Endodermal cell (in vitro differentiated cells): ENCODE measurements at regions not wholly inside any gene's neighbourhood (a gene's known extent, or its start where the extent isn't known, plus 50 kb on each side); places are given as distances from the start of the nearest gene placed in this dataset.

Source experiments
- DNase-seq: peaks from one replicate; pipeline ENCODE4 v3.0.0-alpha.2; 2017
- H3K27ac ChIP-seq: 2 replicates; pipeline ENCODE4 v1.5.1; 2013; ENCODE audit warnings: mild to moderate bottlenecking, low read depth, low read length, moderate library complexity
- H3K27me3 ChIP-seq: 2 replicates; pipeline ENCODE4 v1.6.1; 2013; ENCODE audit warnings: mild to moderate bottlenecking, low read length, moderate library complexity; ENCODE audit not compliant: insufficient read depth, control insufficient read depth, poor library complexity, severe bottlenecking
- H3K36me3 ChIP-seq: 2 replicates; pipeline ENCODE4 v1.7.0; 2013; ENCODE audit warnings: mild to moderate bottlenecking, low read length, moderate library complexity; ENCODE audit not compliant: control insufficient read depth, insufficient read depth
- H3K4me1 ChIP-seq: one replicate; pipeline ENCODE4 v1.7.0; 2013; ENCODE audit warnings: low read length; ENCODE audit not compliant: control insufficient read depth, insufficient read depth
- H3K4me3 ChIP-seq: 2 replicates; pipeline ENCODE4 v1.5.1; 2013; ENCODE audit warnings: mild to moderate bottlenecking, low read length, moderate library complexity
- H3K9ac ChIP-seq: 2 replicates; pipeline ENCODE4 v1.6.1; 2013; ENCODE audit warnings: mild to moderate bottlenecking, low read length, moderate library complexity; ENCODE audit not compliant: poor library complexity, severe bottlenecking; ENCODE audit errors: extremely low read depth
- H3K9me3 ChIP-seq: 2 replicates; pipeline ENCODE4 v1.6.1; 2013; ENCODE audit warnings: mild to moderate bottlenecking, low read length, moderate library complexity; ENCODE audit not compliant: control insufficient read depth
- H3K27ac Mint-ChIP-seq: 2 replicates; pipeline ENCODE4 v1.8.0; 2020; ENCODE audit warnings: mixed read lengths
- H3K27me3 Mint-ChIP-seq: 2 replicates; pipeline ENCODE4 v1.8.0; 2021; ENCODE audit warnings: mild to moderate bottlenecking, mixed read lengths; ENCODE audit not compliant: insufficient read depth
- H3K36me3 Mint-ChIP-seq: 2 replicates; pipeline ENCODE4 v1.8.0; 2020; ENCODE audit warnings: low read depth, mixed read lengths
- H3K4me1 Mint-ChIP-seq: 2 replicates; pipeline ENCODE4 v1.8.0; 2020; ENCODE audit warnings: mixed read lengths
- H3K4me3 Mint-ChIP-seq: 2 replicates; pipeline ENCODE4 v1.8.0; 2020; ENCODE audit warnings: mild to moderate bottlenecking, moderate library complexity, mixed read lengths
- H3K9me3 Mint-ChIP-seq: 2 replicates; pipeline ENCODE4 v1.8.0; 2020; ENCODE audit warnings: mild to moderate bottlenecking, mixed read lengths
- WGBS, 2 experiments: methylation state at CpG; one replicate each; pipeline versions ENCODE4 v1.1.5 to v1.1.7; 2013; ENCODE audit warnings: missing lambda C conversion rate in 2 of 2, mixed read lengths in 1 of 2; ENCODE audit not compliant: insufficient coverage in 1 of 2, insufficient read length in 1 of 2; 5-methylcytosine and 5-hydroxymethylcytosine counted together
- TF ChIP-seq, protein P1 (sequence below): fragments of 200-600 bp; sonication (generic); conservative IDR thresholded peaks from 2 replicates; pipeline ENCODE4 v1.5.0; 2021; ENCODE audit warnings: antibody characterized with exemption, mild to moderate bottlenecking

GRCh38 chr4:35038079-35038805 is 1206.1 kb downstream of the ARAP2 start:
- Histone ChIP-seq H3K36me3 (no peaks in the 10 kb centered on the region), H3K27ac (no peak overlapping the region), H3K4me1 (no peaks in the 10 kb centered on the region), H3K4me3 (no peak overlapping the region), H3K27me3 (no peaks in the 10 kb centered on the region), H3K9me3 (no peaks in the 10 kb centered on the region), H3K9ac (no peak overlapping the region)
- TF ChIP-seq, protein P1, sequence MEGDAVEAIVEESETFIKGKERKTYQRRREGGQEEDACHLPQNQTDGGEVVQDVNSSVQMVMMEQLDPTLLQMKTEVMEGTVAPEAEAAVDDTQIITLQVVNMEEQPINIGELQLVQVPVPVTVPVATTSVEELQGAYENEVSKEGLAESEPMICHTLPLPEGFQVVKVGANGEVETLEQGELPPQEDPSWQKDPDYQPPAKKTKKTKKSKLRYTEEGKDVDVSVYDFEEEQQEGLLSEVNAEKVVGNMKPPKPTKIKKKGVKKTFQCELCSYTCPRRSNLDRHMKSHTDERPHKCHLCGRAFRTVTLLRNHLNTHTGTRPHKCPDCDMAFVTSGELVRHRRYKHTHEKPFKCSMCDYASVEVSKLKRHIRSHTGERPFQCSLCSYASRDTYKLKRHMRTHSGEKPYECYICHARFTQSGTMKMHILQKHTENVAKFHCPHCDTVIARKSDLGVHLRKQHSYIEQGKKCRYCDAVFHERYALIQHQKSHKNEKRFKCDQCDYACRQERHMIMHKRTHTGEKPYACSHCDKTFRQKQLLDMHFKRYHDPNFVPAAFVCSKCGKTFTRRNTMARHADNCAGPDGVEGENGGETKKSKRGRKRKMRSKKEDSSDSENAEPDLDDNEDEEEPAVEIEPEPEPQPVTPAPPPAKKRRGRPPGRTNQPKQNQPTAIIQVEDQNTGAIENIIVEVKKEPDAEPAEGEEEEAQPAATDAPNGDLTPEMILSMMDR, result no peak
- H3K36me3 Mint-ChIP-seq, result no peaks in the 10 kb centered on the region
- H3K9me3 Mint-ChIP-seq, result no peaks in the 10 kb centered on the region
- no peak for DNase-seq
- H3K27me3 Mint-ChIP-seq, result no peaks in the 10 kb centered on the region
- no peaks in the 10 kb centered on the region for H3K4me1 Mint-ChIP-seq
- no peak overlapping the region for H3K4me3 Mint-ChIP-seq
- no peak overlapping the region for H3K27ac Mint-ChIP-seq
- WGBS, 2 experiments, result 96% methylated on average over 29 of the region's 29 CpGs; no CpG with 5 or more reads in 1 of the 2 experiments

GRCh38 chr4:35038845-35039244 is 1205.5 kb downstream of the ARAP2 start:
- 93 to 94% methylated on average over 5 to 7 of the region's 7 CpGs for WGBS, 2 experiments
- Histone ChIP-seq H3K27ac (no peak overlapping the region), H3K27me3 (no peaks in the 10 kb centered on the region), H3K9me3 (no peaks in the 10 kb centered on the region), H3K9ac (no peak overlapping the region), H3K36me3 (no peaks in the 10 kb centered on the region), H3K4me3 (no peak overlapping the region), H3K4me1 (no peaks in the 10 kb centered on the region)
- no peaks in the 10 kb centered on the region for H3K9me3 Mint-ChIP-seq
- H3K4me1 Mint-ChIP-seq, result no peaks in the 10 kb centered on the region
- no peak for DNase-seq
- H3K4me3 Mint-ChIP-seq, result no peak overlapping the region
- no peaks in the 10 kb centered on the region for H3K36me3 Mint-ChIP-seq
- TF ChIP-seq, protein P1, result no peak
- H3K27me3 Mint-ChIP-seq, result no peaks in the 10 kb centered on the region
- no peak overlapping the region for H3K27ac Mint-ChIP-seq

DNA sequence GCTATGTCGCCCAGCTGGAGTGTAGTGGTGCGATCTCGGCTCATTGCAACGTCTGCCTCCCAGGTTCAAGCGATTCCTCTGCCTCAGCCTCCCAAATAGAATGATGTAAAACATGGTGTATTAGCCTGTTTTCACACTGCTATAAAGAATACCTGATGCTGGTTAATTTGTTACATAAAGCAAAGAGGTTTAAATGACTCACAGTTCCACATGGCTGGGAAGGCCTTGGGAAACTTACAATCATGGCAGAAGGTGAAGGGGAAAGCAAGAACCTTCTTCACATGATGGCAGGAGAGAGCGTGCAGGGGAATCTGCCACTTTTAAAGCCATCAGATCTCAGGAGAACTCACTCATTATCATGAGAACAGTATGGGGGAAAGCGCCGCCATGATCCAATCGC is 1191.8 kb downstream of the ARAP2 start:
- no peak for DNase-seq
- no peaks in the 10 kb centered on the region for H3K36me3 ChIP-seq
- no peaks in the 10 kb centered on the region for H3K4me1 ChIP-seq
- no peak overlapping the region for H3K4me3 Mint-ChIP-seq
- H3K4me3 ChIP-seq, result no peak overlapping the region
- H3K4me1 Mint-ChIP-seq, result peaks cover 4% of the 10 kb centered on the region
- H3K9ac ChIP-seq, result no peak overlapping the region
- no peaks in the 10 kb centered on the region for H3K27me3 ChIP-seq
- TF ChIP-seq, protein P1, result no peak
- no peak overlapping the region for H3K27ac ChIP-seq
- no peaks in the 10 kb centered on the region for H3K27me3 Mint-ChIP-seq
- WGBS, 2 experiments, result 95% methylated on average over 4 to 9 of the region's 9 CpGs
- H3K9me3 Mint-ChIP-seq, result no peaks in the 10 kb centered on the region
- H3K27ac Mint-ChIP-seq, result no peak overlapping the region
- no peaks in the 10 kb centered on the region for H3K36me3 Mint-ChIP-seq
- H3K9me3 ChIP-seq, result no peaks in the 10 kb centered on the region
